Mucosa of descending colon (tissue), 3 donors: ENCODE measurements at regions not wholly inside any gene's neighbourhood (a gene's known extent, or its start where the extent isn't known, plus 50 kb on each side); places are given as distances from the start of the nearest gene placed in this dataset.

ENCODE experiments used
- ATAC-seq: fragments of 200-7000 bp; cut with Tn5 transposase; one replicate; pipeline ENCODE4 v1.9.1; 2020; ENCODE audit warnings: mild to moderate bottlenecking, moderate library complexity
- DNase-seq, 3 donors: peaks; one replicate each; pipeline ENCODE4 v3.0.0-alpha.2; 2020
- H3K36me3 ChIP-seq: fragments of 200-600 bp; one replicate; pipeline ENCODE4 v1.8.0; 2021; ENCODE audit warnings: low read depth, mild to moderate bottlenecking
- H3K4me1 ChIP-seq: fragments of 200-600 bp; one replicate; pipeline ENCODE4 v1.8.0; 2021; ENCODE audit warnings: low read depth, mild to moderate bottlenecking
- H3K4me3 ChIP-seq: fragments of 200-600 bp; one replicate; pipeline ENCODE4 v1.8.0; 2021; ENCODE audit warnings: mild to moderate bottlenecking
- H3K9me3 ChIP-seq: fragments of 200-600 bp; one replicate; pipeline ENCODE4 v1.8.0; 2021; ENCODE audit warnings: mild to moderate bottlenecking
- CTCF ChIP-seq: fragments of 200-600 bp; IDR thresholded peaks from one replicate; pipeline ENCODE4 v1.8.0; 2022; ENCODE audit warnings: antibody characterized with exemption, mild to moderate bottlenecking
- intact Hi-C, 2 donors: fragments of 100-400 bp; cut with DNase I in 1 of 2; cut with micrococcal nuclease in 1 of 2; formaldehyde crosslinking; loops; one replicate each; pipeline versions ENCODE4 v1.11.0 to v1.11.1; 2022; cut with DNase I, micrococcal nuclease
- donor health status: DM: no; HTN: no; CAD: no; lungs with moderate emphysema.
- donor health status: DM: no; HTN: no; CAD: no.
- donor health status: DM: no; HTN: yes; CAD: no.

DNA sequence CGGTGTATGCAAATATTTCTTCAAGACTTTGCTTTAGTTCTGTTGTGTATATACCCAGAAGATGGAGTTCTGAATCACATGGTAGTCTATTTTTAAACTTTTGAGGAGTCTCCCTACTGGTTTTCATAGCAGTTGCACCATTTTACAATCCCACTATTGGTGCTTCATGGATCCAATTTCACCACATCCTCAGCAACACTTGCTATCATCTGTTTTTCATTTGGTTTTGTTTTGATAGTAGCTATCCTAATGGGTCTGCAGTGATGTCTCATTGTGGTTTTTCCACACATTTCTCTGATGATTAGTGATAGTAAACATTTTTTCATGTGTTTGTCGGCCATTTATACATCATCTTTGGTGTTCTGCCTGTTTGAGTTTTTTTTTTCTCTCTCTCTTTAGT lies 1339.3 kb downstream of the EFNA5 start:
- no peak for TF ChIP-seq CTCF
- H3K36me3 ChIP-seq: no peaks in the 10 kb centered on the region
- ATAC-seq: no peak
- no peak overlapping the region for H3K4me3 ChIP-seq
- no peaks in the 10 kb centered on the region for H3K9me3 ChIP-seq
- intact Hi-C loops: no loop called here
- no peak for DNase-seq
- no peaks in the 10 kb centered on the region for H3K4me1 ChIP-seq

DNA sequence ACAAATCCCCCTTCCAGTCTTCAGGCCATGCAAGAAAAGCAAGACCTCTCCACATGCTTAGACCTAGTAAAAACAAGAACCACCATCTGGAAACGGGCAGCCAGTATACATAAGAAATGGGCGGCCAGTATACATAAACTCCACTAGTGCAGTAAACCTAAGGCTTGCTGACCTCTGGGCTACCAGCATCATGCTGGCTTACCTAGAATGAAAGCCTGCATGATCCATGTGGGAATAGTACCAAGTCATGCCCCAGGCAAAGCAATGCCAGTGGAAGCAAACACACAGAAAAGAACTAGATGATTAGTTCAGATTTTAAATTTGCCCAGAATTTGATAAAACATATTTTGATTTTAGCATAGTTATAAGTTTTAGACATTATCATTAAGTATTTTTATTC lies 1346.4 kb downstream of the EFNA5 start:
- ATAC-seq: no peak
- no peak for DNase-seq
- Histone ChIP-seq H3K4me3 (no peak overlapping the region), H3K36me3 (no peaks in the 10 kb centered on the region), H3K4me1 (no peaks in the 10 kb centered on the region), H3K9me3 (no peaks in the 10 kb centered on the region)
- no peak for TF ChIP-seq CTCF
- intact Hi-C loops: no loop called here

GRCh38 chr5:106321242-106321641 lies 1349.5 kb downstream of the EFNA5 start:
- H3K9me3 ChIP-seq: no peaks in the 10 kb centered on the region
- intact Hi-C loops: no loop called here
- ATAC-seq (no peak), DNase-seq (no peak)
- no peak for TF ChIP-seq CTCF
- H3K4me1 ChIP-seq: no peaks in the 10 kb centered on the region
- no peaks in the 10 kb centered on the region for H3K36me3 ChIP-seq
- no peak overlapping the region for H3K4me3 ChIP-seq

DNA sequence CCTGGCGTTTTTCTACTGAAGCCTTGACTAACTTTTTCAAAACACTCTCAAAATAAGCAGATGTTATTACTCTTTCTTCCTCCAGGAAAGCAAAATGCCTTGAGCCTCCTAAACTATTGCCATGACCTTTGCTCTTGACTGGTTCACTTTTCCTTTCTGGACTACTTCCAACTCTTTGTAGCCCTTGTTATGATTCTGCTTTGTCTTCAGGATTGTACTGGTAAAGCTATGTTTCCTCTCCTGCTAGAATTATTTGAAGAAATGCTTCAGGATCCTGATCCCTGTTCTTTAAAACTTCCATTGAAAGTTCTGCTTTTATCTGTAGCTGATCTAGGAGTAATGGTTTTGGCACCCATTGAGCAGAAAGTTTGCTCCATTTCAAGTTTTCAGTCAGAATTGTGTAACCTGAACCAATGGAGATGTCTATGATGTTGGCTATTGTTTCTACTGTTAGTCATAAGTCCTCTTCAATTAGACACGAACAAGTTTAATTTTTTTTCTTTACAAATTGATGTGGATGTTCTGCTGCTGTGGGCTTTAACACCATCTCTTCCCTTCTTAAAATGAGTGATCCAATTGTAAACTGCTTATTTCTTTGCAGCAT lies 1356.4 kb downstream of the EFNA5 start:
- Histone ChIP-seq H3K4me1 (no peaks in the 10 kb centered on the region), H3K9me3 (no peaks in the 10 kb centered on the region), H3K36me3 (no peaks in the 10 kb centered on the region), H3K4me3 (no peak overlapping the region)
- no peak for ATAC-seq
- DNase-seq: no peak
- TF ChIP-seq CTCF: no peak
- intact Hi-C loops: no loop called here

DNA sequence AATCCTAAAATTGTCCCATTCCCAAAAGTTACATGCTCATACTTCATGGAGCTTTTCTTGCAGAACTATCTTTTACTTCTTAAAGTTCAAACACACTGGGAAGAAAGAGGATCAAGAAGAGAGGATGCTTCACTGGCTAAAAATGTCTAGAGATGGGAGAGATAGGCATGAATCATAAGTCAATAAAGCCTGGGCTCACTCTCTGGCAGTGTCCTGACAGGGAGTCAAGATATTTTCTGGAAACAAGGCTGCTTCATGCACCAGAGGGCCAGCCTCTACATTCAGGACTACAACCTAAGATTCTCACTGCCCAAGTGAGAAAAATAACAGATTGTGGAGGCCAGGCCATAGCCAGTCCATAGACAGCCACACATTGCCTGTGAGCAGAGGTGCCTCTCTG lies 1358.4 kb downstream of the EFNA5 start:
- Histone ChIP-seq H3K4me3 (no peak overlapping the region), H3K36me3 (no peaks in the 10 kb centered on the region), H3K4me1 (no peaks in the 10 kb centered on the region), H3K9me3 (no peaks in the 10 kb centered on the region)
- DNase-seq (no peak), ATAC-seq (no peak)
- intact Hi-C loops: no loop called here
- TF ChIP-seq CTCF: no peak
